Calu3 (cell line): ENCODE measurements at regions not wholly inside any gene's neighbourhood (a gene's known extent, or its start where the extent isn't known, plus 50 kb on each side); places are given as distances from the start of the nearest gene placed in this dataset.

Experiments used
- BruUV-seq: library from RNA; stranded (reverse); fragments of 400-500 nt; replicated peaks from 2 replicates; lab custom pipeline; 2021; lab: Mats Ljungman, UMichigan
- CTCF ChIA-PET: fragments of 300-600 bp; sonication (Branson Sonifier 250); formaldehyde crosslinking; loops from one replicate; lab custom pipeline; 2022; ENCODE audit warnings: antibody characterized with exemption; lab: Charles Lee
- DNase-seq: peaks from one replicate; pipeline ENCODE4 v3.0.0; 2022
- H3K27ac Mint-ChIP-seq: one replicate; pipeline ENCODE4 v1.8.0; 2022; ENCODE audit warnings: mixed read lengths; ENCODE audit not compliant: unreplicated experiment
- H3K27me3 Mint-ChIP-seq: one replicate; pipeline ENCODE4 v1.8.0; 2022; ENCODE audit warnings: mixed read lengths; ENCODE audit not compliant: unreplicated experiment
- H3K36me3 Mint-ChIP-seq: one replicate; pipeline ENCODE4 v1.8.0; 2022; ENCODE audit warnings: mild to moderate bottlenecking, moderate library complexity, mixed read lengths; ENCODE audit not compliant: insufficient read depth, unreplicated experiment
- H3K4me1 Mint-ChIP-seq: one replicate; pipeline ENCODE4 v1.8.0; 2022; ENCODE audit warnings: mild to moderate bottlenecking, low read depth, mixed read lengths; ENCODE audit not compliant: unreplicated experiment
- H3K4me3 Mint-ChIP-seq: one replicate; pipeline ENCODE4 v1.8.0; 2022; ENCODE audit warnings: mild to moderate bottlenecking, low read depth, moderate library complexity, mixed read lengths; ENCODE audit not compliant: unreplicated experiment
- H3K9me3 Mint-ChIP-seq: one replicate; pipeline ENCODE4 v1.8.0; 2022; ENCODE audit warnings: low read depth, mixed read lengths; ENCODE audit not compliant: unreplicated experiment
- intact Hi-C: fragments of 100-400 bp; cut with micrococcal nuclease; formaldehyde crosslinking; loops from one replicate; pipeline ENCODE4 v1.10.0; 2022; ENCODE audit not compliant: unreplicated experiment
- TF ChIP-seq, protein P1 (sequence below): fragments of 200-600 bp; IDR thresholded peaks from one replicate; pipeline ENCODE4 v1.8.0; 2022; ENCODE audit warnings: antibody characterized with exemption; ENCODE audit not compliant: unreplicated experiment

DNA sequence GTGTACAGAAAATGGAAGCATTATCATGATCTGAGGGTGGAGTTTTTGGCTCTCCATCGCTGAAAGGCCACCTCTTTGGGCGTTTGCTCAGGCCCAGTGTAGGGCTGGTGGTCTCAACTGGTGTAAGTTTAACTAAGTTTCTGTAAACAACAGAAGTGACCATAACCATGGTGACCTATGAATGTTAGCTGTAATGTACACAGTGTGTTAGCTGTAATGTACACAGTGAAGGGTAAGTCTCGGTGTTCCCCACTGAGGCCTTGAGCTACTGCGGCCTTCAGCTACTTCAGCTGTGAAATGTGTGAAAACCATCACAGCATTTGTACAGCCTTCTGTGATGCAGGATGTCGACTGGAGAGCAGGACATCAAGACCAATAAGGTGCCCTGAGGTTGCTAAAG, 185.2 kb downstream of the MYLK4 start:
- TF ChIP-seq, protein P1, sequence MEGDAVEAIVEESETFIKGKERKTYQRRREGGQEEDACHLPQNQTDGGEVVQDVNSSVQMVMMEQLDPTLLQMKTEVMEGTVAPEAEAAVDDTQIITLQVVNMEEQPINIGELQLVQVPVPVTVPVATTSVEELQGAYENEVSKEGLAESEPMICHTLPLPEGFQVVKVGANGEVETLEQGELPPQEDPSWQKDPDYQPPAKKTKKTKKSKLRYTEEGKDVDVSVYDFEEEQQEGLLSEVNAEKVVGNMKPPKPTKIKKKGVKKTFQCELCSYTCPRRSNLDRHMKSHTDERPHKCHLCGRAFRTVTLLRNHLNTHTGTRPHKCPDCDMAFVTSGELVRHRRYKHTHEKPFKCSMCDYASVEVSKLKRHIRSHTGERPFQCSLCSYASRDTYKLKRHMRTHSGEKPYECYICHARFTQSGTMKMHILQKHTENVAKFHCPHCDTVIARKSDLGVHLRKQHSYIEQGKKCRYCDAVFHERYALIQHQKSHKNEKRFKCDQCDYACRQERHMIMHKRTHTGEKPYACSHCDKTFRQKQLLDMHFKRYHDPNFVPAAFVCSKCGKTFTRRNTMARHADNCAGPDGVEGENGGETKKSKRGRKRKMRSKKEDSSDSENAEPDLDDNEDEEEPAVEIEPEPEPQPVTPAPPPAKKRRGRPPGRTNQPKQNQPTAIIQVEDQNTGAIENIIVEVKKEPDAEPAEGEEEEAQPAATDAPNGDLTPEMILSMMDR = no peak
- CTCF ChIA-PET = no interaction called here
- H3K4me3 Mint-ChIP-seq = no peak overlapping the region
- no peaks in the 10 kb centered on the region for H3K4me1 Mint-ChIP-seq
- no peak for DNase-seq
- no peaks in the 10 kb centered on the region for H3K36me3 Mint-ChIP-seq
- no peak overlapping the region for H3K27ac Mint-ChIP-seq
- peaks cover 4% of the 10 kb centered on the region for H3K9me3 Mint-ChIP-seq
- intact Hi-C loops = no loop called here
- no peaks in the 10 kb centered on the region for H3K27me3 Mint-ChIP-seq
- BruUV-seq = no TSS peak

DNA sequence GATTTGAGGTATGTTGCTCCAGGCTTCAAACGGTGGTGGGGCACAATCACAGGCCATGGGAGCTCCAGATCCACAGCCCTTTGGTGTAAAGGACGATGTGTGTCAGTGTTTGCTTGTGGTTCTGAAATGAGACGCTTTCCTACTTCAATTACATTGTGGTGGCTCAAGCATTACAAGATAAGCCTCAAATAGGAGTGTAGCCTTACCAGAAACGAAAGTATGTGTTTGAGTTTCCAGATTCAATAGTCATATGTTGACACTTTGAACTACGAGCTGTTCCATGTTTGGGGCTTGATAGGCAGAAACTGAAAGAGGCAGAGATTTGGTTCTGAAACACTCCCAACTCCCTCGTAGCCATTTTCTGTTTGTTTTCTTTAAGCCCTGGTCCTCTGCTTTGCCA, 187.1 kb downstream of the MYLK4 start:
- Mint-ChIP-seq H3K27ac (no peak overlapping the region), H3K4me1 (no peaks in the 10 kb centered on the region), H3K9me3 (peaks cover 4% of the 10 kb centered on the region), H3K36me3 (no peaks in the 10 kb centered on the region), H3K4me3 (no peak overlapping the region), H3K27me3 (no peaks in the 10 kb centered on the region)
- TF ChIP-seq, protein P1 = no peak
- intact Hi-C loops = no loop called here
- no TSS peak for BruUV-seq
- CTCF ChIA-PET = interaction anchor here (0.7 kb wide), 1 partner anchor 45 kb away, joined by 3 read pairs; no protein-coding TSS in a partner anchor
- DNase-seq = no peak

DNA sequence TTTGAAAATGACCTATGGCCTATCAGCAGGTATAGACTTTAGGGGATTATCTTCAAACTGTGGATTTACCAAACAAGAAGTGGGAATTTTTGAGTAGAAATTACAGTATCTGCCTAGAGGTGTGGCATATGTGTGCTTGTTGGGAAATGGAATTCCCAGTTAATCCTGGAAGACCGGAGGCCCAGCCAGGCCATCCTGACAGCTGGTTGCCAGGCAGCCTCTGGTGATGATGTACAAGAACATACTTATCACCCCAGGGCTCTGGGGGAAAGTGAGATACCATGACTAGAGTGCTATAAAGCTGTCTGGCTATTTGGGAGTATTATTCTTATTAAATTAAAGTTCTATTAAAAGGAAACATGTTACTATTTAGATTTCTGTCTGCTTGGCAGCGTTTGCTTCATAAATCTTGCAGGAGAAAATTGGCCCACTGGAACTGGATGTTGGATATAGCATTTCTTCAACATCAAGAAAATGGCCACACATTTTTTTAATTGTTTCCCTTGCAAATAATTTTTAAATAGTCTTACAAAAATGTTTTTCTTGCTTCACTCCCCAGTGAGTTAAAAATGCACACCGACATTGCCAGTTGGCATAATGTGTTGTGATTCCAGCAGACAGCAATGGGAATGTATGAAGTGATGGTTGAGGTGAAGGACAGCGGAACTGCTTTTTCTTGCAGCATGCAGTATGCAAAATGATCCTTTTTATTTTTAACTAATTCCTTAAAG, 187.8 kb downstream of the MYLK4 start:
- intact Hi-C loops = no loop called here
- no peak overlapping the region for H3K4me3 Mint-ChIP-seq
- no peaks in the 10 kb centered on the region for H3K4me1 Mint-ChIP-seq
- no peak overlapping the region for H3K27ac Mint-ChIP-seq
- H3K27me3 Mint-ChIP-seq = no peaks in the 10 kb centered on the region
- H3K9me3 Mint-ChIP-seq = peaks cover 2% of the 10 kb centered on the region
- CTCF ChIA-PET = no interaction called here
- TF ChIP-seq, protein P1 = no peak
- H3K36me3 Mint-ChIP-seq = no peaks in the 10 kb centered on the region
- no TSS peak for BruUV-seq
- no peak for DNase-seq

DNA sequence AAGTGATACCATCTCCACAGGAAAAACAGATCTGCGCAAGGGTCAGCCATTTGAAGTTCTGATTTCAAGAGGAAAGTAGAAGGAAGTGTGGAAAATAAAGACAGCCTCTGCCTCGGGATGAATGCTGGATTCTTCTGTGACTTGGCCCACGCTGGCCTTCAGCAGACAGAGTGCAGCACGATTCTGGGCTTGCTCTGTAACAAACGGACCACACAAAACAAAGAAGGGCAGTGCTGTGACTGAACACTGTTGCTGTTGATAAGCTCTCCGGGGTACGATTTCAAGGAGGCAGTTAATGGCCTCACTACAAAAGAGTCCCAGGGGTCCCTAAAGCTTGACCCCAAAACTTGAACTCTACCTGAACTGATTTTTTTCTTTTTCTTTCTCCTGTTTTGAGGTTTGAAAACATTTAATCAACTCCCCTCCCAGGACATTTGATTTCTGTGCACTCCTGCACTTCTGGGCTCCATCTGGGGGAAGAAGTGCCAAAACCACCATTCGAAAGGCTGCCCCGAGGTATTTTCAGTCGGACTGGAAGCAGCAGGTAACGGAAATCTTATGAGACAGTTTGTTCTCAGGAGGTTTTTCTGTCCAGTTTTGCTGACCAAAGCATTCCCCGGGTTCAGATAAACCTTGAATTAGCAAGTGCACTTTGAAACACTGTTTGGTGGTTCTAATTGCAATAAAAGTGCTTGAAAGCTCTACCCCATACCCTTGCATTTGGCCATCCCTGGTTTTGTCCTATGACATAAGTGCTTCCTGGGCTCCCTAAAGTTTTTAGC, 189.6 kb downstream of the MYLK4 start:
- DNase-seq = no peak
- TF ChIP-seq, protein P1 = no peak
- no TSS peak for BruUV-seq
- intact Hi-C loops = no loop called here
- Mint-ChIP-seq H3K36me3 (no peaks in the 10 kb centered on the region), H3K4me3 (no peak overlapping the region), H3K9me3 (no peaks in the 10 kb centered on the region), H3K4me1 (no peaks in the 10 kb centered on the region), H3K27ac (no peak overlapping the region), H3K27me3 (no peaks in the 10 kb centered on the region)
- CTCF ChIA-PET = no interaction called here
